ENCODE measurements at regions not wholly inside any gene's neighbourhood (a gene's known extent, or its start where the extent isn't known, plus 50 kb on each side); places are given as distances from the start of the nearest gene placed in this dataset.
A peak's percentile ranks its signal among the peaks of the same experiment; 100 is the strongest.

DNA sequence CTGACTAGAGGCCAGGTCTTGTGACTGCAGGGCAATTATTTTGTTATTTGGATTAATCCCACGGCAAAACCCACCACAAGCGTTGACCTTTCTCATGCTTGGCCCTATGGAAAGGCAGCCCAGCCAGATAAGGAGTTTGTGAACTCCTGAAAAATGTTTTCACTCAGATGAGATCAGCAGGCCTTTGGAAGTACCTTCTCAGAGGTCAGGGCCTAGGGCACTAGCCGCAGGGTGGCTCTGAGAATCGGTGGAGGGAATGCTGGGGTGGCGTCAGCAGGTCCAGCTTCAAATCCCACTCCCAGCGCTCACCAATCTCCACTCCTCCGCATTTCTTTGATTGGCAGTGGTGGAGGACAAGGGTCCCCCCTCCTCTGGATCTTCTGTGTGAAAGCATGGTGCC, 194.4 kb downstream of the GADD45G start:
- Mint-ChIP-seq H3K27me3 (ENCODE audit: unreplicated experiment) (no peaks in the 10 kb centered on the region), H3K36me3 (ENCODE audit: unreplicated experiment) (no peaks in the 10 kb centered on the region), H3K4me3 (ENCODE audit: unreplicated experiment) (no peak overlapping the region), H3K27ac (ENCODE audit: unreplicated experiment) (no peak overlapping the region), H3K4me1 (ENCODE audit: low read depth, unreplicated experiment) (peaks cover 11% of the 10 kb centered on the region), H3K9me3 (ENCODE audit: unreplicated experiment) (peaks cover 6% of the 10 kb centered on the region)
- TF ChIP-seq CTCF (IDR thresholded peaks at IDR 0.05; ENCODE audit: partially characterized antibody, unreplicated experiment): no peak
- no peak for DNase-seq

- Mint-ChIP-seq H3K4me1 (ENCODE audit: low read depth, unreplicated experiment) (peaks cover 13% of the 10 kb centered on the region), H3K27ac (ENCODE audit: unreplicated experiment) (peak overlapping the region; percentile 48), H3K4me3 (ENCODE audit: unreplicated experiment) (no peak overlapping the region), H3K9me3 (ENCODE audit: unreplicated experiment) (peaks cover 6% of the 10 kb centered on the region), H3K27me3 (ENCODE audit: unreplicated experiment) (no peaks in the 10 kb centered on the region), H3K36me3 (ENCODE audit: unreplicated experiment) (no peaks in the 10 kb centered on the region)
- TF ChIP-seq CTCF (IDR thresholded peaks at IDR 0.05; ENCODE audit: partially characterized antibody, unreplicated experiment): no peak
- DNase-seq: no peak
Observed at GRCh38 chr9:89799766-89800165, 195.0 kb downstream of the GADD45G start.

- no peak for DNase-seq
- no peak overlapping the region for H3K4me3 Mint-ChIP-seq (ENCODE audit: unreplicated experiment)
- no peaks in the 10 kb centered on the region for H3K27me3 Mint-ChIP-seq (ENCODE audit: unreplicated experiment)
- no peaks in the 10 kb centered on the region for H3K36me3 Mint-ChIP-seq (ENCODE audit: unreplicated experiment)
- no peak overlapping the region for H3K27ac Mint-ChIP-seq (ENCODE audit: unreplicated experiment)
- H3K4me1 Mint-ChIP-seq (ENCODE audit: low read depth, unreplicated experiment): peaks cover 15% of the 10 kb centered on the region
- peaks cover 3% of the 10 kb centered on the region for H3K9me3 Mint-ChIP-seq (ENCODE audit: unreplicated experiment)
- TF ChIP-seq CTCF (IDR thresholded peaks at IDR 0.05; ENCODE audit: partially characterized antibody, unreplicated experiment): no peak
Observed at GRCh38 chr9:89801341-89801740, 196.5 kb downstream of the GADD45G start.

DNA sequence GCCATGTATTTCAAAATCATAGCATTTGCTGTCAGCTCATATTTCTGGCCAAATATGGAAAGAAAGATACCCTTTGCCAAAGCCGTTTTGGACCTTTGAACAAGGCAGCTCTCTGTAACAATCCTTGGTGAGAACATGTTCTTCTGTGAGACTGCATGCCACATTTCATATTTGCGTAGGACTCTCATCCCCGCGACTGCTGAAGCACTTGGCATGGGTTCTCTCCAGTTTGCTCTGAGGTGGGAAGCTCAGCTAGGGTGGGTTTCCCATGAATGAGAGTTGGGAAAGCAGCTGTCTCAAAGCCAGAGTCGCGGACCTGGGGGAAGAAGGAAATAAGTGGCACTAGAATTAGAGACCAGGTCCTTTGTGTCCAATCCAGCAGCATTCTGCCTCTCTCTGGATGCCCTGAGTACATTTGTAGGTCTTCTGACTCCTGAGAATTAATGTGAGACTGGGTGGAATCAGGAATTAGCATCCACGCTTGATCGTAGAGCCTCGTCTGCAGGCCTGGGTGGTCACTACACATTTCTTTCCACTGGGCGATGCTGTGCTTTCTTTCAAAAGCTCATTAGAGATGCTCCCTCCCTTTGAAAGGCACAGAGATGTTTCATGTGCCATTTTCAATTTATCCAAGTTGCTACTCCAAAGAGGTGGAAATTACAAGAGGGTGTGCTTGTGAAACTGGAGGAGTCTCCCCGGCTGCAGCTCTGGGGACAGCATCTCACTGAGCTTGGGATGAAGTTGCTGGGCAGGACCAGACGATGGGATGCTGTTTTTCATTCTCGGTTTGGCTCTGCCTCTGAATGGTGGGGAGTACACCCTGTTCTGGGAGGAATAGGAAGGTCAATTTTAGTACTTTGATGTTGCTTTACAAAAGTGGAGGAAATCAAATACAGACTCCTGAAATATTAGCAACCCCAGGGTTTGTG, 197.2 kb downstream of the GADD45G start:
- Mint-ChIP-seq H3K27me3 (ENCODE audit: unreplicated experiment) (no peaks in the 10 kb centered on the region), H3K36me3 (ENCODE audit: unreplicated experiment) (no peaks in the 10 kb centered on the region), H3K9me3 (ENCODE audit: unreplicated experiment) (peaks cover 3% of the 10 kb centered on the region), H3K4me1 (ENCODE audit: low read depth, unreplicated experiment) (peaks cover 15% of the 10 kb centered on the region), H3K4me3 (ENCODE audit: unreplicated experiment) (no peak overlapping the region), H3K27ac (ENCODE audit: unreplicated experiment) (no peak overlapping the region)
- TF ChIP-seq CTCF (IDR thresholded peaks at IDR 0.05; ENCODE audit: partially characterized antibody, unreplicated experiment): no peak
- no peak for DNase-seq

DNA sequence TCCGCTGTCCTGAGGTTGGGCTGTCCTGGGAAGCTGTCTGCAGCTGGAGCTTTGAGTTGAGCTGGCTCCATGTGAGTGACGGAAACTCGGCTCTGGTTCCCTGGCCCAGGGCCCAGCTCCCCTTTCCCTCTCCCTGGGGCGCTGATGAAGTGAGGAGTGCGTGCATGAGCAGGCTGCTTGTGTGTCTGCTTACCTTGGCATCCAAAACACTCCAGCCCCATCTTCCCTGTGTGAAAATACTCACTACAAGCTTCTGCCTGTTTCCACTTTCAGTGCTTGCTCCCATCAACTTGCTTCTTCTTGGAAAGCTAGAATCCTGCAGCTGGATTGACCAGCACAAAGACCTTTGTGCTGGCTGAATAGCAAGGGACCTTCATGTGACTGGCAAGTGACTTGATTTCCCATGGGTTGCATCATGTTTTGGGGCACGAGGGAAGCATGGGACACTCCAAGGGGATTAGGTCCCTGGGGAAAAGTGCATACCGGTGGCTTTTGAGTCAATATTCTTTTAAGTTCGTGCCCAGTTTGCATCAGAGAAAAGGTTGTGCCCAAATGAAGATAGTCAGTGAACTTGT, 198.1 kb downstream of the GADD45G start:
- no peak overlapping the region for H3K27ac Mint-ChIP-seq (ENCODE audit: unreplicated experiment)
- H3K27me3 Mint-ChIP-seq (ENCODE audit: unreplicated experiment): peaks cover 1% of the 10 kb centered on the region
- no peak overlapping the region for H3K4me3 Mint-ChIP-seq (ENCODE audit: unreplicated experiment)
- DNase-seq: no peak
- H3K36me3 Mint-ChIP-seq (ENCODE audit: unreplicated experiment): no peaks in the 10 kb centered on the region
- H3K9me3 Mint-ChIP-seq (ENCODE audit: unreplicated experiment): peaks cover 3% of the 10 kb centered on the region
- no peak for TF ChIP-seq CTCF (IDR thresholded peaks at IDR 0.05; ENCODE audit: partially characterized antibody, unreplicated experiment)
- peaks cover 18% of the 10 kb centered on the region for H3K4me1 Mint-ChIP-seq (ENCODE audit: low read depth, unreplicated experiment)

Measured in glutamatergic neuron (in vitro differentiated cells).